Mucosa of gallbladder (tissue), 1 donor: ENCODE measurements at regions not wholly inside any gene's neighbourhood (a gene's known extent, or its start where the extent isn't known, plus 50 kb on each side); places are given as distances from the start of the nearest gene placed in this dataset.
"Not testable (repeated sequence)": the region's sequence is repeated elsewhere in the genome, so short reads cannot be mapped to it uniquely, and the experiment has no call there.

Experiments
- DNase-seq: peaks from one replicate; pipeline ENCODE4 v3.0.0-alpha.2; 2020; ENCODE audit warnings: low spot score
- donor health status: DM: no; HTN: no; CAD: no.

DNA sequence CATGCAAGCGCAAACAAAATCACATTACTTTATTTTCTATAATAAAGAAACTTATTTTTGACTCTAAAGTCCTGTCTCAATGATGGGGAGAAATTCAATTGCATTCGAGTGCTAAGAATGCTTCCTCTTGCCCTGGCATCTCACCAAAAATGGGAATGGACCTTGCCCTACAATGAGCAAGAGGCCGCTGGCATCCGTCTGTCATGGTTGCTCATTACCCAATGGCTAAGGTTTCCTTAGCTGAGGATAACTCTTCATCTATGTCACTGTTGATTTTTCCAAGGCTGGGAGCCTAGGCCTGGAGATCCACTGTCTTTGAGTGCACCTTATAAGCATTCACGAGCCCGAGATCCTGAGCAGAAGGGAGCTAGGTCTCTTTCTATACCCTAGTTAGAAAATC, 471.3 kb upstream of the NRSN1 start:
- DNase-seq = peak; percentile 82

DNA sequence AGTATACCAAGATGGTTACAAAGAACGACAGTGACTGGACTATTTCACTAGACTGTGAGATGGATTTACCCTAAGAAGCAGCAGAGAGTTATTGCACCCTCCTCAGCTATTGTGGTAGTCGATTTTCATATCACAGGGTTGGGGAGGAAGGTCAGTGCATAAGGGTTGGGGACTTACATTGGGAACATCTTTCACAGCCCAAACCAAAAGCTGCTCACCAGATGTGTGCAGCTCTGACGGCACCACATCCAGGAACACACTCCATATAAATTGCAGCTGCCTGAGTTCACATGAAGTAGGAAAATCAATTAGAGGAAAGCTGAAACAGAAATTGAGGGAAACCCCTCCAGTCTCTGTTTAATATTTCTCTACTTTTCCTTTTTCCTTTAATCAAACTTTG, 470.5 kb upstream of the NRSN1 start:
- no peak for DNase-seq

DNA sequence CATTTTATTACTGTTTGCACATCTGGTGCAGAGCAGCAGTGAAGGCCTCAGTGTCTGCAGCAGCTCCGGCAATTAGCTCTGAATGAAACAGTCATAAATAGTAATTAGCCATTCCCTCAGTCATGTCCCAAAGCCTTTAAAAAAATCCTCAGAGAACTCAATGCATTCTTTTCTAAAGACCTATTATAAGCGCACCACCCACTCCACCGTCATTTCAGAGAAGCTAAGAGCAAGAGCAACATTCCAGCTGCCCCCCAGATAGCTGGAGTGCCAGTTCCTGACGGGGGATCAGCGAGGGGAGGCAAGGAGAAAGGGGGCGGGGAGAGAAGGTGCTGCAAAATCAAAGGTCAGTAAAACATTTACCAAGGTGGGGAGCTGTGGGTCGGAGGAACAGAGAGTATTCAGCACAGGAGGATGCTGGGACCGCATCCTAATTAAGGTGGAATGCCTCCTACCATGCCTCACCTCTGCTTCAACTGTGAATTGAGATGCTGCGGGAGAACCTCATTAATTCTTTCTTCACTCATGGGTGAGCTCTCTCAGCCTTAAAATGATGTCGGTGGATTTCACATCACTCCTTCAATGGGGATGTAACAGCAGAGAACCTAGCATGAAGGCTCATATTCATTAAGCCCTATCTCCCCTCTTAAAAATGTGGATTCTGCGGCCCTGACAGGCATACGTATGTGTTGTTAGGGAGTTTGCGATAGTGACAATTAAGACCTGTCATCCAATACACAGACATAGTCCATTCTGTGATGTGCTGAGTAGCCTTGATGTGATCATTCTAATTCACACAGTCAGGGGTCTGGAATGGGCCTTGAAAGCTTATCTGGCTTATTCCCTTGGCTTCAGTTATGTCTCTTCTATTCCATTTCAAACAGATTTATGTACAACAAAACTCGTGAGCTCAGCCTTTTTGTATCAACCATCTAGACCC, 469.5 kb upstream of the NRSN1 start:
- no peak for DNase-seq

DNA sequence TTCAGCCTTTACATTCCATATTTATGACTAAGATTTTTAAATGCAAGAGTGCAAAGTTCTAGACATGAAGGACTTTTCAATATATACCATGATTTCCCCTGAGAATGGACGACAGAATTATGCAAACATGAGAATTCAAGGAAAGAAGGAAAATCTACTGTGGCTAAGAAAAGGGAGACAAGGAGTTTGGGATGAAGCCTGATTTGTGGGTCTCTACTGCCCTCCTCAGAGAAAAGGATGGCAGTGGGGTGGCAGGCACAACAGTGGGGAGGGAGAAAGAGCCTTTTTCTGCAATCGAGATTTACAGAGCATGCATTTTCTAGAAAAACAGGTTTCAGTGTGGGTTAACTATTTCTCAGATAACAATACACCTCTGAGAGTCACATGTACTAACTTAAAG, 466.9 kb upstream of the NRSN1 start:
- peak; percentile 17 for DNase-seq

DNA sequence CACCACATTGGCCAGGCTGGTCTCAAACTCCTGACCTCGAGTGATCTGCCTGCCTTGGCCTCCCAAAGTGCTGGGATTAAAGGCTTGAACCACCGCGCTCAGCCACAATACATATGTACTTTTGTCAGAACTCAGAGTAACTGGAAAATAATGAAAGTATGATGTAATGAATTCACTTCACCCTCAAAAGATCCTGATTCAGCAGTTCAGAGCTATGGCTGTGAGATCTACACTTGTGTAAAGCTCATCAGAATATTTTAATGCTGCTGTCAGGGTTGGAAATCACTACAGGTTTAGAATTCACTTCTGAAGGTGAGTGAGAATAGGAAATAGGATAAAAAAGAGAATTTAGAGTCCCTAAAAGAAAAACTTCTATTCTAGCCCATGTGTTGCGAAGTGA, 464.5 kb upstream of the NRSN1 start:
- DNase-seq = no peak

DNA sequence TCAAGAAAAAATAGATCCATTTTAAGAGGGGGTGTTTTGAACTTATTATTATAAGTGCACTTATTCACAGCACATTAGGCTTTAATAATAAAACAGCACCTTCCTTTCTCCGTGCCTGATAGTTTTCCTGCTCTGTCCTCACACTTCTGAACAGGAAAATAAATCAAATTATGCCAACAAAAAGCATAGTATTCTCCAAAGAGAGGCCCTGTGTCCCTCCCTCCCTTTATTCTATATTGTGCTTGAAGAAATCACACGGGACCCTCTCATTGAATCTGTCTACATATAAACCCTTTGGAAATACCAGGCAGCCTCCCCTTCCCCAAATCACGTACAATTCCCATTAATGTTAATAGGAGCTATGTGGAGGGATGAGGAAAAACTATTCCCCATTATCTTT, 462.9 kb upstream of the NRSN1 start:
- DNase-seq = no peak

DNA sequence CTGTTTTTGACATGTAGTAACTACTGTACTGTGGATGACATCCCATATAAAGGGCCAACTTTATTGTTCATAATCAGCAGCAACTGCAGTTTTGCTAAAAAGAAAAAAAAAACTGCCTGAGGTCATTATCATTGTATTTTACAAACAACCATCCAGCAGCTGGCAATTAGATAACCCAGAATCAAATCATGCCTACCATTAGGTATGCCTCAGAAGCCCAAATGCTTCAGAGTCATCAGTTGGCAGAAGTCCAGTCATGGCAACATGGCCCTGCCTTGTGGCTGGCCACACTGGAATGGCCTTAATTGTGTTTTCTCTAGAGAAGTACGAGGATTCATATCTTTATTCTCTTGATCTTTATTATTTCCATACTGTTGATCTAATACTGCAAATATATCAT, 462.4 kb upstream of the NRSN1 start:
- DNase-seq = no peak

DNA sequence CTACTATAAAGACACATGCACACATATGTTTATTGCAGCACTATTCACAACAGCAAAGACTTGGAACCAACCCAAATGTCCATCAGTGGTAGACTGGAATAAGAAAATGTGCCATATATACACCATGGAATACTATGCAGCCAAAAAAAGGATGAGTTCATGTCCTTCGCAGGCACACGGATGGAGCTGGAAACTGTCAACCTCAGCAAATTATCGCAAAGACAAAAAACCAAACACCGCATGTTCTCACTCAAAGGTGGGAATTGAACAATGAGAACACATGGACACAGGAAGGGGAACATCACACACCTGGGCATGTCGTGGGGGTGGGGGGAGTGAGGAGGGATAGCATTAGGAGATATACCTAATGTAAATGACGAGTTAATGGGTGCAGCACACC, 460.1 kb upstream of the NRSN1 start:
- not testable (repeated sequence) for DNase-seq

DNA sequence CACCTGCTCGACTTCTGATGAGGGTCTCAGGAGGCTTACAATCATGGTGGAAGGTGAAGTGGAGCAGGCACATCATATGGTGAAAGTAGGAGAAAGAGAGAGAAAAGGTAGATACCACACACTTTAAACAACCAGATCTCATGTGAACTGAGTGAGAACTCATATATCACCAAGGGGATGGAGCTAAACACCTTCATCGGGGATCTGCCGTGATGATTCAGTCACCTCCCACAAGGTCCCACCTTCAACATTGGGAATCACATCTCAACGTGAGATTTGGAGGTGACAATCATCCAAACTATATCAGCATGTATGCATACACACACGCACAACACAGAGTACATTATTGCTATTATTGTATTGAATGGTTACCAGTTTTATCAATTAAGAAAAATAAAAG, 453.3 kb upstream of the NRSN1 start:
- DNase-seq = no peak

DNA sequence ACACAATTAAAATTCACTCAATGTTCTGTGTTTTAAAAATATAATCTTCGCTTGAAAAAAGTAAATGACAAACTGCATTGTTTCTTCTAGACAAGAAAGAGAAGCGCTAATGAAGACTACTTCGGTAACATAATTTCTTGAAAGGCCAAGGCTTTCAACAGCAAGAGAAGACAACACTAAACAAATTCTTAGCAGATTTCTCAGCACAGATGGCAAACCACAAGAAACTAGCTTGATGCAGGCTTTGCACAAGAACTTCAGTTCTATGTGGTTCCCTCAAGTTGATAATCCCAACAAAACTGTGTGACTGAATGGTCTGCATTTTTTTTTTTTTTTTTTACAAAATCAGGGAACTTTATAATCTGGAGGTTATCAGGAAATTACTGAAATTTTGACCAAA, 447.4 kb upstream of the NRSN1 start:
- no peak for DNase-seq

DNA sequence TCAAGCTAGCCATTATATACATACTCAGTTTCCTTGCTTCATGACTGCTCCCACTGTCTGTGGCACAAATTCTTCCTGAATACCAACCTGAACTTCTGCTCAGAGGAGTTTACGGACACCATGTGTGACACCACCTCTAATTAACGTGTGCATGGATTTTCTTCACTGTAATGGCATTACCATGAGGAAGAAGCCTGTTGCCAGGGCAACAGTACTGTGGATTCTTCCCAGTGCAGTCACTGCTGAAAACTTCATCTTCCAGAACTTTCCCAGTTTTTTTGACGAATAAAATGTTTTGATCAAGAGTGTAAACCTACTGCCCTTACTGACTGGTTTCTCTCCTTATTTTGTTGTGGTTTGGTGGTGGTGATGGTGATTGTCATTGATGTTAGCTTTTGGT, 444.3 kb upstream of the NRSN1 start:
- DNase-seq = no peak

DNA sequence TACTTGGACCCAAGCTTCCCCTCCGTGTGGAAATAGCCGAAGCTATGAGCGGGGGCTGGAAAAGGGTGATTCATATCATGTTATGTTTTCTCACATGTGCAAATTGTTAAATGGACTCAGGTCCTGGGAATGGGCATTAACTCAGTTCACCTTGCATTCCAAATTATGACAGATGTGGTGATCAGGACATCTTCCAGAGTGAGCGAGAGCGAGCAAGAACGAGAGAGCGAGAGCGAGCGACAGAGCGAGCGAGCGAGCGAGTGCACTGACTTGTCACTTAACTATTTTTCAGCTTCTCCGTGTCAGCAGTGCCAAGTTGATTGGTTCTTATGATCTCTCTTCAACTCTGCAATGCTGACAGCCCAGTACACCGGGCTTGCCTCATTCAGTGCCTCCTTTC, 437.4 kb upstream of the NRSN1 start:
- no peak for DNase-seq

DNA sequence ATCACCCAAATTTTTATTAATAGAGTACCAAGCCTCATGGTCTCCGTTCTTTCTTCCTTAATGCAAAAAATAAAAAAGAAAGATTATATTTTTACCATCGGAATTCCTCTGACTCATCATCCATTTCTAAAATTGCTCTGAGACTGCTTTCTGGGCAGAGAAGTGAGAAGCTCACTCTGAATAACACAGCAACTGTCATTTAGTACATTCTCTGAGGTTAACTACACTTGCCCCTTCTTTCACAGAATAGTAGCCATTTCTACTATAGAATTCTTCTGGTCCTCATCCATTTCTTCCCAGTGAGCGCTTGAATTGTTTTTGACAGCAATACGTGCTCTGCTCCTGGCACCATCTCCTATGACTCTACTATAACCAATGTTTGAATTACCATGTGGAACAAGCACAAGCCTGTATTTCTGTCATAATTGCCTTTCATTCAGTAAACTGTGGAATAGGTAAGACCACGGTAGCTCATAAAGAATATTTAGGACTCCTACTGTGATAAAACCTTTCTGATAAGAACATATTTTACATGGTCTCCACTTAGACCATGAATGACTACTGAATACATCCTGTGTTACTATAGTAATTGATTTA, 435.5 kb upstream of the NRSN1 start:
- no peak for DNase-seq

DNA sequence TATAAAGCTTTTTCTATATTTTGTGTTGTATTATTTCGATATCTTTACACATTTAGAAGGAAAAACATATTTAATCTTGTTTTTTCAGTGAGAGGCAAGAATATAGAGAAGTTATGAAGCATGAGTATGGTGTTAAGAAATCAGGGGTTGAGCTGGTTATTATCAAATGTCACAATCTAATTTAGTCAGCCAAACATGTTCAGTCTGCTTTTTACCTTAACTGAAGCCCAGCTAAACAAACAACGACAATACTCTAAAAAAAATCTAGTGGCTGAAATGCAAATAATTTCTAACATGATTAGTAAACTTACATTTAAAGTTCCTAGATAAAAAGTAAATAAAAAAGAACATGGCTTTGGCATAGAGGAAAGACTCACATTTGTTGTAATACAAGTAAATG, 433.8 kb upstream of the NRSN1 start:
- DNase-seq = no peak

DNA sequence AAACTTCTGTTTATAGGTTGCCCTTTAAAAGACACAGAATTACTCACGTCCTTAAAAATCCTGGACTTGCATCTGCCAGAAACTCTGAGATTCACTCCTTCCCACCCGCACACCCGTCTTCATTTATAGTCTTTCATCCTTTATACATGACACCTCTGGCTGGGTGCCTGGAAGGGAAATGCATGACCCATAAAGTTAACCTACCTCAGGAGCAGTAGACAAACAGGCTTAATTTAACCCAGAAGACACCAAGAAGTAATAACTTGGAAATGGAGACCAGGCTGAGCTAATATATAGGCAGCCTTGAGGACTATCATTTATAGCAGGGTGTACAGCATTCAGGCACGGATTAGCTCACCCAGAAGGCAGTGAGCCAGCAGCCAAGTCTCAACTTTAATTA, 429.0 kb upstream of the NRSN1 start:
- no peak for DNase-seq

DNA sequence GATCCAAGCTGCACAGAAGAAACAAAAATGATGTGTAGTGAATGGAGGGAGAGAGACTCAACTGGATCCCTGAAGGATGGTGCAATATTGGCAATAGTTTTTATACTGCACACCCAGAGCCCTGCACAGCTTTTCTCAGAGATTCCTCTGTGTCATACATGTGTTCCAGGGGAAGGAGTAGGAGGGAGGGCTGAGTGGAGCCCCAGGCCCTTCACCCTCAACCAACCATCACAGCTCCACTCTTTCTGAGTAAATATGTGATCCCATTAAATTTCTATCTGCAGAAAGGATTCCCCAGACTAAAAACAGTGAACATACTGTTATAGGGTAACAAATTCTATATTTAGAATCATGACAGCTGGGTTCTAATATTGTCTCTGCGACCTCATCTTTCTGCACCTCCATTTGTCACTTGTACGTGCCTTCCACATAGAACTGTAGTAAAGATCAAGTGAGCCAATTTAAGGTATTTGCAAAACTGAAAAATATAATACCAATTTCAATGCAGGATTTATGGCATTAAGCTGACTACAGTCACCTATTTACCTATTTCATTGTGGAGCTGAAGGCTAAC, 421.4 kb upstream of the NRSN1 start:
- no peak for DNase-seq

DNA sequence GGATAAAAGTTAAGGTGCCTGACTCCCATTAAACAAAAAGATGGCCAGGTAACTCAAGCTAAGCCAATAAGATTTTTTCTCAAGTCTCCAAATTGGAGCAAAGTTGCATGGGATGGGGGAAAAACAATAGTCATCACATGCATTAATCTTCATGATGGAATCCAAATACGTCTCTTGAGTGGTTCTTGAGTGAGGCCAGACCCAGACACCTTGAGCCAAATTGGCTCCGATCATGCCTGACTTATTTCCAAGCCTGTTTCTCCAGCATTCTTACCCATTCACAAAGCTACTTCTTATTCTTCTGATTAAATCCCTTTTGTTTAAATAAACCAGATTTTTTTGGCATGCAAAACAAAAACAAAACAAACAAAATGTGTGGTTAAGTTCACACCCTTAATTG, 420.3 kb upstream of the NRSN1 start:
- no peak for DNase-seq

DNA sequence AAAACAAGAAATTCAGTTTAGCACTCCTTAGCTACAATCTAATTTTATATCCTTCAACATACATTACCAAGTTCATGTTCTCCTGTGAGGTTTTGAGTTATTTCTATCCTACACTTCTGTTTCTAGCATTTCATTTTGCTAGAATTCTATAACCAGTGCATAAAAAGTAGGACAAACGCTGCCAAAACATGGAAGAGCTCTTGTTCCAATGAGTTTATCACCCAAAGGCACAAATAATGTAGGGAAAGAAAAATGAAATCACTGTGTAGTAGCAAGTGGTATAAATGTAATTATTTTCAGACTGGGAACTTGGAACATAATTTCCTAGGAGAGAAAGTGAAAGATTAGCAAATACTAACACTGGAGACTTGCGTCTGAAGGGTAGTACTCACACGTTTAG, 413.3 kb upstream of the NRSN1 start:
- no peak for DNase-seq

DNA sequence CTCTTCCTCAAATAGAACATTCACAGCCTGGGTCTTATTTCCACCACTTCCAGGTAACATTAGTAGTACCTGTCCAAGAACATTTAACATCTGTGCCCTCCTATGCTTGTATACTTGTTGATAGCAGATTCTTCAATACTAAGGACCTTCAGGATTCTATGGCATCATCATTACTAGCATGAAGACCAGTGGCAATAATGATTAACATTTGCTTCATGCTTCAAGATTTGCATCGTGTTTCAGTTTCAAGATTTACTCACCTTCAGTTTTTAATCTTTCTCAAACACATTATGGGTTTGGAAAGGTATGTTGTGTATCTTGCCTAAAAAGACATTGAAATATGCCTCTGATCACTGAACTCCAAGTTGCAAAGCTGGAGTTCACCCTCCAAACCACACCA, 412.8 kb upstream of the NRSN1 start:
- DNase-seq = no peak

DNA sequence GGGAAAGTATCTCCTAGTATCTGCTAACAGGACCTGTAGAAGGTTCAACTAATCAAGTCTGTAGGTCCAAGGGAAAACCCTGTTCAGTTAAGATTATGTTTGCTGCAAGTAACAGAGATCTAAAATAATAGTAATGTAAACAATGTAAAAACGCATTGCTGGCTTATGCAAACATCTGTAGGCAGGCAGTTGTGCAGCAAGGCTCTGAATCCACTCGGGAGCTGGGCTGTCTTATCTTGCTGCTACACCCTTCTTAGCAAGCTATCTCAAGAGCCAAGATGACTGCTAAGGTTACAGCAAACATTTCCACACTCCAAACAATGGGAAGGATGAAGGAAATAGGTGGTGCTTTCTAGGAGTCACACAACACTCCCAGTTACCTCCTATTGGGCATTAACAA, 397.3 kb upstream of the NRSN1 start:
- no peak for DNase-seq

DNA sequence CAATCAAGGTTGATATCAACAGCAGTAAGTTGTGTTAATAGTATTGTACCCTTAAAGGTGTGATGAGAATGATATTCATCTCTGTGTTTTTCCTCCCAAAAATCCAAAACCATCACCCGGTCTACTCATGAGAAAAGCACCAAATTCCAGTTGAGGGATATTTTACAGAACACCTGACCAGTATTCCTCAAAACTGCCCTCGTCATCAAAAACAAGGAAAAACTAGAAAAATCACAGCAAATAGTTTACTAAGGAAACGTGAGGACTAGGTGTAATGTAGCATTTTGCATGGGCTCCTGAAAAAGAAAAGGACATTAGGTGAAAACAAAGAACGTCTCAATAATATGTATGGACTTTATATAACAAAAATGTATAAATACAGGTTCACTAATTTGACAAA, 394.4 kb upstream of the NRSN1 start:
- DNase-seq = no peak

DNA sequence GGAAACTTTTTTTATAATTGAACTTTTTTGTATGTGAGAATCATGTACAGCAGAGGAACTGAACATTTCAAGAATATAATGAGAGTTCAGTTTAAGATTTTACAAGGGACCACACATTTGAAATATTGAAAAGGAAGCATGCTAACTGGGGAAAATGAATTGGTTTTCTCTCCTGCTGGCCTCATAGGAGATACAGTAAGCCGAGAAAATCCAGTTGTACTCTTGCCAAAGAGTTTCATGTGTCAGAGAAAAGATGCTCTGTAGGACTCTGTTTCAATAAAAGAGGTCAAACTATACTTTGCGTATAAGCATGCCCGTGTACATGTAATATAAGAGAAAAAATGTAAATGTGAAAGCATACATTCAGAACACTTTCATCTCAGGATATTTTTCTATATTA, 393.5 kb upstream of the NRSN1 start:
- no peak for DNase-seq

DNA sequence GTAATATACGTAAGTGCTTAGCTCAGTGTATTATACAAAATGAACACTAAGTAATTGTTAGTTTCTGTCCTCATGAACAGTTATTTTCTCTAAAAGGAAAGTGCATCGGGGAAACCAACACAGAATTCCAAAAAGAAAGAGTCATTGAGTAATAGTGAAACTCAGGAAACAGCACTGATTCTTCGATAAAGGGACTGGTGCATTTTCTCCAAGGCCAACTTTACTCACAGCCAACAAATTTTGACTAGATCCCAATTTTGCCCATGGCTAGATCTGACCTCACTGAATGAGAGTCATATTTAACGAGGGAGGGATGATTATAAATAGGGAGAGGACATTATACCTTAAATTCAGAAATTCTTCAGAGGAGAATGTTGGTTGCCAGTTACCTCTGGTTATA, 390.9 kb upstream of the NRSN1 start:
- no peak for DNase-seq
